ENCODE measurements at regions not wholly inside any gene's neighbourhood (a gene's known extent, or its start where the extent isn't known, plus 50 kb on each side); places are given as distances from the start of the nearest gene placed in this dataset.

GRCh38 chr6:45830441-45831139 lies 185.1 kb downstream of the CLIC5 start:
- no peak overlapping the region for H3K4me3 ChIP-seq
- DNase-seq (no peak), ATAC-seq (peak in 1 of 2 donors; percentile 24)
- H3K27ac ChIP-seq, result no peak overlapping the region
- in situ Hi-C loops (cut with MboI; ENCODE audit: low sequenced_read_pairs in 4 of 4) (no loop called here), intact Hi-C loops (cut with DNase I; ENCODE audit: low total_unique reads) (no loop called here)
- no peaks in the 10 kb centered on the region for H3K27me3 ChIP-seq
- no peaks in the 10 kb centered on the region for H3K9me3 ChIP-seq
- no peak for TF ChIP-seq POLR2A (IDR thresholded peaks at IDR 0.05)
- TF ChIP-seq CTCF (IDR thresholded peaks at IDR 0.05 in 4 of 5, conservative IDR thresholded peaks at IDR 0.05 in 1 of 5), result no peak
- H3K36me3 ChIP-seq, result no peaks in the 10 kb centered on the region
- no peaks in the 10 kb centered on the region for H3K4me1 ChIP-seq

GRCh38 chr6:45829873-45830272 lies 185.8 kb downstream of the CLIC5 start:
- Histone ChIP-seq H3K9me3 (no peaks in the 10 kb centered on the region), H3K36me3 (no peaks in the 10 kb centered on the region), H3K27ac (no peak overlapping the region), H3K4me1 (no peaks in the 10 kb centered on the region), H3K4me3 (no peak overlapping the region), H3K27me3 (no peaks in the 10 kb centered on the region)
- DNase-seq (no peak), ATAC-seq (no peak)
- in situ Hi-C loops (cut with MboI; ENCODE audit: low sequenced_read_pairs in 4 of 4), result no loop called here
- intact Hi-C loops (cut with DNase I; ENCODE audit: low total_unique reads), result no loop called here
- TF ChIP-seq CTCF (IDR thresholded peaks at IDR 0.05 in 4 of 5, conservative IDR thresholded peaks at IDR 0.05 in 1 of 5), result no peak
- TF ChIP-seq POLR2A (IDR thresholded peaks at IDR 0.05), result no peak

GRCh38 chr6:45827952-45828530 lies 187.6 kb downstream of the CLIC5 start:
- ATAC-seq, result no peak
- Histone ChIP-seq H3K27me3 (no peaks in the 10 kb centered on the region), H3K27ac (no peak overlapping the region), H3K36me3 (no peaks in the 10 kb centered on the region), H3K9me3 (no peaks in the 10 kb centered on the region), H3K4me1 (no peaks in the 10 kb centered on the region), H3K4me3 (no peak overlapping the region)
- no peak for TF ChIP-seq POLR2A (IDR thresholded peaks at IDR 0.05)
- TF ChIP-seq CTCF (IDR thresholded peaks at IDR 0.05 in 4 of 5, conservative IDR thresholded peaks at IDR 0.05 in 1 of 5), result no peak
- in situ Hi-C loops (cut with MboI; ENCODE audit: low sequenced_read_pairs in 4 of 4) (no loop called here), intact Hi-C loops (cut with DNase I; ENCODE audit: low total_unique reads) (no loop called here)
- no peak for DNase-seq

- Histone ChIP-seq H3K27ac (no peak overlapping the region), H3K27me3 (no peaks in the 10 kb centered on the region), H3K9me3 (no peaks in the 10 kb centered on the region), H3K4me1 (no peaks in the 10 kb centered on the region), H3K4me3 (no peak overlapping the region), H3K36me3 (no peaks in the 10 kb centered on the region)
- in situ Hi-C loops (cut with MboI; ENCODE audit: low sequenced_read_pairs in 4 of 4) (no loop called here), intact Hi-C loops (cut with DNase I; ENCODE audit: low total_unique reads) (no loop called here)
- no peak for TF ChIP-seq POLR2A (IDR thresholded peaks at IDR 0.05)
- TF ChIP-seq CTCF (IDR thresholded peaks at IDR 0.05 in 4 of 5, conservative IDR thresholded peaks at IDR 0.05 in 1 of 5), result no peak
- DNase-seq, result no peak
- no peak for ATAC-seq
Measured at GRCh38 chr6:45822873-45823272, 192.8 kb downstream of the CLIC5 start.
